Nephron progenitor cell (in vitro differentiated cells): ENCODE measurements at regions not wholly inside any gene's neighbourhood (a gene's known extent, or its start where the extent isn't known, plus 50 kb on each side); places are given as distances from the start of the nearest gene placed in this dataset.

Experiments used
- DNase-seq: peaks from one replicate; pipeline ENCODE4 v3.0.0; 2021
- H3K27ac Mint-ChIP-seq: 2 replicates; pipeline ENCODE4 v1.8.0; 2021; ENCODE audit warnings: mild to moderate bottlenecking, moderate library complexity, mixed read lengths
- H3K27me3 Mint-ChIP-seq: 2 replicates; pipeline ENCODE4 v1.8.0; 2021; ENCODE audit warnings: mild to moderate bottlenecking, low read depth, mixed read lengths; ENCODE audit not compliant: poor library complexity
- H3K36me3 Mint-ChIP-seq: 2 replicates; pipeline ENCODE4 v1.8.0; 2021; ENCODE audit warnings: low read depth, mixed read lengths
- H3K4me1 Mint-ChIP-seq: 2 replicates; pipeline ENCODE4 v1.8.0; 2021; ENCODE audit warnings: mixed read lengths
- H3K4me3 Mint-ChIP-seq: 2 replicates; pipeline ENCODE4 v1.8.0; 2021; ENCODE audit warnings: mild to moderate bottlenecking, moderate library complexity, mixed read lengths
- H3K9me3 Mint-ChIP-seq: 2 replicates; pipeline ENCODE4 v1.8.0; 2021; ENCODE audit warnings: mild to moderate bottlenecking, moderate library complexity, mixed read lengths
- TF ChIP-seq, protein P1 (sequence below): fragments of 200-600 bp; sonication (generic); IDR thresholded peaks from 2 replicates; pipeline ENCODE4 v1.5.0; 2021; ENCODE audit warnings: antibody characterized with exemption

- H3K4me1 Mint-ChIP-seq = no peaks in the 10 kb centered on the region
- peaks cover 30% of the 10 kb centered on the region for H3K27me3 Mint-ChIP-seq
- peaks cover 9% of the 10 kb centered on the region for H3K9me3 Mint-ChIP-seq
- DNase-seq = no peak
- no peak overlapping the region for H3K27ac Mint-ChIP-seq
- no peak overlapping the region for H3K4me3 Mint-ChIP-seq
- H3K36me3 Mint-ChIP-seq = no peaks in the 10 kb centered on the region
- TF ChIP-seq, protein P1, sequence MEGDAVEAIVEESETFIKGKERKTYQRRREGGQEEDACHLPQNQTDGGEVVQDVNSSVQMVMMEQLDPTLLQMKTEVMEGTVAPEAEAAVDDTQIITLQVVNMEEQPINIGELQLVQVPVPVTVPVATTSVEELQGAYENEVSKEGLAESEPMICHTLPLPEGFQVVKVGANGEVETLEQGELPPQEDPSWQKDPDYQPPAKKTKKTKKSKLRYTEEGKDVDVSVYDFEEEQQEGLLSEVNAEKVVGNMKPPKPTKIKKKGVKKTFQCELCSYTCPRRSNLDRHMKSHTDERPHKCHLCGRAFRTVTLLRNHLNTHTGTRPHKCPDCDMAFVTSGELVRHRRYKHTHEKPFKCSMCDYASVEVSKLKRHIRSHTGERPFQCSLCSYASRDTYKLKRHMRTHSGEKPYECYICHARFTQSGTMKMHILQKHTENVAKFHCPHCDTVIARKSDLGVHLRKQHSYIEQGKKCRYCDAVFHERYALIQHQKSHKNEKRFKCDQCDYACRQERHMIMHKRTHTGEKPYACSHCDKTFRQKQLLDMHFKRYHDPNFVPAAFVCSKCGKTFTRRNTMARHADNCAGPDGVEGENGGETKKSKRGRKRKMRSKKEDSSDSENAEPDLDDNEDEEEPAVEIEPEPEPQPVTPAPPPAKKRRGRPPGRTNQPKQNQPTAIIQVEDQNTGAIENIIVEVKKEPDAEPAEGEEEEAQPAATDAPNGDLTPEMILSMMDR = no peak
Observed at GRCh38 chr15:88727439-88727838, 75.8 kb upstream of the ACAN start.

GRCh38 chr15:88729581-88729980 lies 73.7 kb upstream of the ACAN start:
- peaks cover 25% of the 10 kb centered on the region for H3K27me3 Mint-ChIP-seq
- H3K36me3 Mint-ChIP-seq = no peaks in the 10 kb centered on the region
- H3K27ac Mint-ChIP-seq = no peak overlapping the region
- H3K4me3 Mint-ChIP-seq = no peak overlapping the region
- H3K9me3 Mint-ChIP-seq = peaks cover 12% of the 10 kb centered on the region
- no peak for DNase-seq
- TF ChIP-seq, protein P1 = no peak
- no peaks in the 10 kb centered on the region for H3K4me1 Mint-ChIP-seq

- Mint-ChIP-seq H3K4me1 (no peaks in the 10 kb centered on the region), H3K27ac (no peak overlapping the region), H3K36me3 (no peaks in the 10 kb centered on the region), H3K9me3 (peaks cover 16% of the 10 kb centered on the region), H3K4me3 (no peak overlapping the region), H3K27me3 (peaks cover 28% of the 10 kb centered on the region)
- no peak for DNase-seq
- TF ChIP-seq, protein P1 = no peak
Observed at GRCh38 chr15:88730751-88731150, 72.5 kb upstream of the ACAN start.

- Mint-ChIP-seq H3K36me3 (no peaks in the 10 kb centered on the region), H3K27me3 (peaks cover 11% of the 10 kb centered on the region), H3K27ac (no peak overlapping the region), H3K4me3 (no peak overlapping the region), H3K4me1 (no peaks in the 10 kb centered on the region), H3K9me3 (peaks cover 22% of the 10 kb centered on the region)
- TF ChIP-seq, protein P1 = no peak
- no peak for DNase-seq
Observed at GRCh38 chr15:88735212-88735611, 68.0 kb upstream of the ACAN start.

DNA sequence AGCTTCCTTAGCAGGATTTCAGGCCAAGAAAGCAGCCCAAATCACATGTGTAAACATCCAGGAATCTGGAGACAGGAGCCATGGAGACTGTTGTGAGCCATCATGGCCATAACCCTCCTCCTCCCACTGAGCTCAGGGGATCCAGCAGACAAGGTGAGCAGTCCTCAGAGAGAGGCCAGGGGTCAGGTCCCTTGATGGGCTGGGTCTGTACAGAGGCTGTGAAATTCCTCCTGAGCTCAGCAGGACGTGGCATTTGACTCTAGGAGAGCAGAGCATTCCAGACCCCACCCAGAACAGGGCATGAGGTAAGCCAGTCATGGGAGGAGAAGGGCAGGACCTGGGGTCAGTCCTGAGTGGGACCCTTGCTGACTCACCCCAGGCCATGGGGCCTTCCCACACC lies 67.0 kb upstream of the ACAN start:
- no peak for DNase-seq
- H3K4me1 Mint-ChIP-seq = no peaks in the 10 kb centered on the region
- no peak overlapping the region for H3K27ac Mint-ChIP-seq
- H3K36me3 Mint-ChIP-seq = no peaks in the 10 kb centered on the region
- peaks cover 22% of the 10 kb centered on the region for H3K9me3 Mint-ChIP-seq
- peaks cover 18% of the 10 kb centered on the region for H3K27me3 Mint-ChIP-seq
- no peak overlapping the region for H3K4me3 Mint-ChIP-seq
- TF ChIP-seq, protein P1 = no peak

DNA sequence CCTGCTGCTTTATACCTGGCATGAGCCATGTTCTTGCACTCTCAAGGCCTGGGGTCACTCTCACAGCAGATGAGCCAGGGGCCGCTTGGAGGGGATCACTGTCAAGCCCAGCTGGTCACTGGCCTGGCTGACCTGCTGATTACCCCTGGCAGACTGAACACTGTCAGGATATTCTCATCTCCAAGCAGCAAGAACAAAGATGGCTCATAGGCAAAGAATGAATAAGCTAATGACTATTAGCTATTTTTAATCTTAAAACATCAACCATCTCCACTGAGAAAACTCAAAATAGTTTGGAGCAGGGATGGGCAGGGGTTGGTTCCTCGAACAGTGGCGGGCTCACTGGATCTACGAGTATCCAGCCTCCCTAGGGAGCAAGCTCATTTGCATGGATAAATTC lies 64.4 kb upstream of the ACAN start:
- no peak for DNase-seq
- H3K27me3 Mint-ChIP-seq = peaks cover 25% of the 10 kb centered on the region
- H3K9me3 Mint-ChIP-seq = peaks cover 12% of the 10 kb centered on the region
- H3K4me3 Mint-ChIP-seq = no peak overlapping the region
- TF ChIP-seq, protein P1 = no peak
- H3K36me3 Mint-ChIP-seq = no peaks in the 10 kb centered on the region
- no peaks in the 10 kb centered on the region for H3K4me1 Mint-ChIP-seq
- peak overlapping the region; percentile 57 for H3K27ac Mint-ChIP-seq
